Transverse colon (tissue), 4 donors: ENCODE measurements at regions not wholly inside any gene's neighbourhood (a gene's known extent, or its start where the extent isn't known, plus 50 kb on each side); places are given as distances from the start of the nearest gene placed in this dataset.

Experiments
- CTCF ChIP-seq, 5 experiments: fragments of 200-600 bp in 3 of 5; fragments of 450-650 bp in 2 of 5; sonication (generic) in 3 of 5; IDR thresholded peaks; 1 replicate in 2 of 5; 2 replicates in 3 of 5; pipeline ENCODE4 v1.5.1; 2016 to 2017; ENCODE audit warnings: antibody characterized with exemption in 5 of 5, inconsistent platforms in 3 of 5, mild to moderate bottlenecking in 2 of 5, moderate library complexity in 1 of 5
- EP300 ChIP-seq: sonication (generic); formaldehyde crosslinking; IDR thresholded peaks from one replicate; pipeline ENCODE4 v1.6.1; 2017; ENCODE audit warnings: antibody characterized with exemption, low read depth
- POLR2A ChIP-seq: fragments of 450-650 bp; IDR thresholded peaks from one replicate; pipeline ENCODE4 v1.6.1; 2016; ENCODE audit warnings: antibody characterized with exemption, mild to moderate bottlenecking, moderate library complexity
- POLR2AphosphoS5 ChIP-seq, 3 donors: sonication (generic); formaldehyde crosslinking; IDR thresholded peaks; one replicate each; pipeline ENCODE4 v1.6.1; 2016; ENCODE audit warnings: antibody characterized with exemption in 3 of 3

DNA sequence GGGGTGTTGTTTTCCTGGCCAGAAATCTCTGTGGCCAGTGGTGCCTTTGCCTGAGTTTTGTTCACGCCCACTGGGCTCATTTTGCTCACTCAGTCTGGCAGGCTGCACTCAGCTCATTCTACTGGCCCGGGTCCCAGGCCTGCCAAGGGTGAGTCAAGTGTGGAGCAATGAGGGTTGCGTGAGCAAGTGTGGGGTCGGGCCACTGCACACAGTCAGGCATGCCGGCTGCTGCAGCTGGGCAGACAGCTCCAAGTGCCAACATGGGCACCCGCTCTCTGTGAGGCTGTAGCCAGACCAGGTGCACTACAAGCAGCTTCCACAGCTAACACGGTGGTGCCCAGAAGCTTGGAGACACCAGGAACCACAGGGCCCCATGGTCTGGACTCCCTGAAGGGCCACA is 801.1 kb upstream of the RAB6C start:
- TF ChIP-seq CTCF (IDR thresholded peaks at IDR 0.05): no peak
- TF ChIP-seq POLR2A: no peak
- TF ChIP-seq POLR2AphosphoS5 (IDR thresholded peaks at IDR 0.05): no peak
- no peak for TF ChIP-seq EP300
